Panc1 (cell line): ENCODE measurements at regions not wholly inside any gene's neighbourhood (a gene's known extent, or its start where the extent isn't known, plus 50 kb on each side); places are given as distances from the start of the nearest gene placed in this dataset.

Experiments used
- POLR2AphosphoS5 ChIP-seq: IDR thresholded peaks from 2 replicates; pipeline ENCODE4 v1.6.1; 2012; ENCODE audit warnings: mild to moderate bottlenecking, low read depth, low read length, moderate library complexity
- SIN3A ChIP-seq: IDR thresholded peaks from 2 replicates; pipeline ENCODE4 v1.6.1; 2012; ENCODE audit warnings: low read depth, mild to moderate bottlenecking, low read length, moderate library complexity, borderline replicate concordance; ENCODE audit not compliant: insufficient read depth

GRCh38 chr18:43794363-43794762, 517.1 kb upstream of the SYT4 start:
- TF ChIP-seq SIN3A (no peak), POLR2AphosphoS5 (no peak)
